GM19324 (cell line): ENCODE measurements at regions not wholly inside any gene's neighbourhood (a gene's known extent, or its start where the extent isn't known, plus 50 kb on each side); places are given as distances from the start of the nearest gene placed in this dataset.

Source experiments
- ATAC-seq: cut with Tn5 transposase; IDR thresholded peaks from one replicate; pipeline ENCODE4 v1.9.1; 2021; ENCODE audit warnings: mild to moderate bottlenecking, moderate library complexity; ENCODE audit not compliant: unreplicated experiment, low FRiP score

GRCh38 chr2:40886100-40886499 lies 434.2 kb upstream of the SLC8A1 start:
- ATAC-seq = no peak

GRCh38 chr2:40886655-40887054 lies 434.8 kb upstream of the SLC8A1 start:
- ATAC-seq = no peak

- ATAC-seq = no peak
Measured at GRCh38 chr2:40896358-40896757, 444.5 kb upstream of the SLC8A1 start.

GRCh38 chr2:40914666-40915065 lies 462.8 kb upstream of the SLC8A1 start:
- ATAC-seq = no peak

GRCh38 chr2:40915651-40916050 lies 463.8 kb upstream of the SLC8A1 start:
- ATAC-seq = no peak

- ATAC-seq = no peak
Measured at GRCh38 chr2:40935349-40935748, 483.5 kb upstream of the SLC8A1 start.

- no peak for ATAC-seq
Measured at GRCh38 chr2:40937284-40937683, 485.4 kb upstream of the SLC8A1 start.

- ATAC-seq = no peak
Measured at GRCh38 chr2:40953341-40953740, 501.5 kb upstream of the SLC8A1 start.

GRCh38 chr2:40955042-40955441 lies 503.2 kb upstream of the SLC8A1 start:
- ATAC-seq = no peak

- no peak for ATAC-seq
Measured at GRCh38 chr2:40955635-40956034, 503.7 kb upstream of the SLC8A1 start.

- no peak for ATAC-seq
Measured at GRCh38 chr2:40957508-40957907, 505.6 kb upstream of the SLC8A1 start.

GRCh38 chr2:40962026-40962425 lies 510.1 kb upstream of the SLC8A1 start:
- ATAC-seq = no peak

GRCh38 chr2:40964509-40965250 lies 512.8 kb upstream of the SLC8A1 start:
- ATAC-seq = no peak

GRCh38 chr2:40967451-40967850 lies 515.6 kb upstream of the SLC8A1 start:
- no peak for ATAC-seq

- no peak for ATAC-seq
Measured at GRCh38 chr2:40975151-40975550, 523.3 kb upstream of the SLC8A1 start.

- no peak for ATAC-seq
Measured at GRCh38 chr2:40997362-40997761, 545.5 kb upstream of the SLC8A1 start.

- no peak for ATAC-seq
Measured at GRCh38 chr2:41000374-41000773, 548.5 kb upstream of the SLC8A1 start.

GRCh38 chr2:41000906-41001305 lies 549.0 kb upstream of the SLC8A1 start:
- no peak for ATAC-seq

- no peak for ATAC-seq
Measured at GRCh38 chr2:41004700-41005099, 552.8 kb upstream of the SLC8A1 start.

- ATAC-seq = no peak
Measured at GRCh38 chr2:41020358-41020757, 568.5 kb upstream of the SLC8A1 start.

- no peak for ATAC-seq
Measured at GRCh38 chr2:41024816-41025215, 572.9 kb upstream of the SLC8A1 start.

GRCh38 chr2:41026613-41027012 lies 574.7 kb upstream of the SLC8A1 start:
- ATAC-seq = no peak

GRCh38 chr2:41027095-41027494 lies 575.2 kb upstream of the SLC8A1 start:
- ATAC-seq = no peak
